ENCODE measurements at regions not wholly inside any gene's neighbourhood (a gene's known extent, or its start where the extent isn't known, plus 50 kb on each side); places are given as distances from the start of the nearest gene placed in this dataset.

- TF ChIP-seq CTCF (IDR thresholded peaks at IDR 0.05): peak; percentile 82
- TF ChIP-seq EZH2phosphoT487 (IDR thresholded peaks at IDR 0.05): no peak
- TF ChIP-seq EZH2 (IDR thresholded peaks at IDR 0.05): no peak
Measured at GRCh38 chr7:4610768-4611467, 71.2 kb upstream of the FOXK1 start.
